ENCODE measurements at regions not wholly inside any gene's neighbourhood (a gene's known extent, or its start where the extent isn't known, plus 50 kb on each side); places are given as distances from the start of the nearest gene placed in this dataset.

GRCh38 chr2:60641811-60642788 is 88.6 kb upstream of the BCL11A start:
- TF ChIP-seq POLR2A (IDR thresholded peaks at IDR 0.05), result no peak
- TF ChIP-seq POLR2AphosphoS5 (IDR thresholded peaks at IDR 0.05), result no peak
- peak in 2 of 3 donors; percentile 39 to 46 for TF ChIP-seq CTCF (IDR thresholded peaks at IDR 0.05)
- H3K9me3 ChIP-seq, result no peaks in the 10 kb centered on the region
- H3K4me3 ChIP-seq, result no peak overlapping the region
- DNase-seq (ENCODE audit: low spot score in 2 of 2), result no peak
- H3K27me3 ChIP-seq, result no peaks in the 10 kb centered on the region
- no peaks in the 10 kb centered on the region for H3K4me1 ChIP-seq
- no peaks in the 10 kb centered on the region for H3K36me3 ChIP-seq
- H3K27ac ChIP-seq, result no peak overlapping the region
- intact Hi-C loops (cut with DNase I; ENCODE audit: low total_unique reads), result no loop called here

- no peak overlapping the region for H3K4me3 ChIP-seq
- H3K4me1 ChIP-seq, result no peaks in the 10 kb centered on the region
- H3K36me3 ChIP-seq, result no peaks in the 10 kb centered on the region
- no peaks in the 10 kb centered on the region for H3K27me3 ChIP-seq
- intact Hi-C loops (cut with DNase I; ENCODE audit: low total_unique reads), result no loop called here
- no peak overlapping the region for H3K27ac ChIP-seq
- H3K9me3 ChIP-seq, result no peaks in the 10 kb centered on the region
- no peak for TF ChIP-seq CTCF (IDR thresholded peaks at IDR 0.05)
- TF ChIP-seq POLR2A (IDR thresholded peaks at IDR 0.05), result no peak
- TF ChIP-seq POLR2AphosphoS5 (IDR thresholded peaks at IDR 0.05), result no peak
- DNase-seq (ENCODE audit: low spot score in 2 of 2), result no peak
Observed at GRCh38 chr2:60643747-60644146, 90.3 kb upstream of the BCL11A start.

GRCh38 chr2:60644951-60645350 is 91.5 kb upstream of the BCL11A start:
- intact Hi-C loops (cut with DNase I; ENCODE audit: low total_unique reads), result no loop called here
- DNase-seq (ENCODE audit: low spot score in 2 of 2), result no peak
- Histone ChIP-seq H3K4me1 (no peaks in the 10 kb centered on the region), H3K27ac (no peak overlapping the region), H3K36me3 (no peaks in the 10 kb centered on the region), H3K9me3 (no peaks in the 10 kb centered on the region), H3K27me3 (no peaks in the 10 kb centered on the region), H3K4me3 (no peak overlapping the region)
- TF ChIP-seq POLR2AphosphoS5 (IDR thresholded peaks at IDR 0.05) (no peak), CTCF (IDR thresholded peaks at IDR 0.05) (no peak), POLR2A (IDR thresholded peaks at IDR 0.05) (no peak)

GRCh38 chr2:60648191-60648590 is 94.7 kb upstream of the BCL11A start:
- no peaks in the 10 kb centered on the region for H3K36me3 ChIP-seq

More at GRCh38 chr2:60648191-60648590, 94.7 kb upstream of the BCL11A start:
- TF ChIP-seq POLR2A (IDR thresholded peaks at IDR 0.05) (no peak), CTCF (IDR thresholded peaks at IDR 0.05) (no peak), POLR2AphosphoS5 (IDR thresholded peaks at IDR 0.05) (no peak)
- intact Hi-C loops (cut with DNase I; ENCODE audit: low total_unique reads), result no loop called here
- H3K4me3 ChIP-seq, result no peak overlapping the region
- H3K9me3 ChIP-seq, result no peaks in the 10 kb centered on the region
- no peaks in the 10 kb centered on the region for H3K4me1 ChIP-seq
- DNase-seq (ENCODE audit: low spot score in 2 of 2), result no peak
- no peaks in the 10 kb centered on the region for H3K27me3 ChIP-seq
- no peak overlapping the region for H3K27ac ChIP-seq
